ENCODE measurements at regions not wholly inside any gene's neighbourhood (a gene's known extent, or its start where the extent isn't known, plus 50 kb on each side); places are given as distances from the start of the nearest gene placed in this dataset.
"Not testable (repeated sequence)": the region's sequence is repeated elsewhere in the genome, so short reads cannot be mapped to it uniquely, and the experiment has no call there.

DNA sequence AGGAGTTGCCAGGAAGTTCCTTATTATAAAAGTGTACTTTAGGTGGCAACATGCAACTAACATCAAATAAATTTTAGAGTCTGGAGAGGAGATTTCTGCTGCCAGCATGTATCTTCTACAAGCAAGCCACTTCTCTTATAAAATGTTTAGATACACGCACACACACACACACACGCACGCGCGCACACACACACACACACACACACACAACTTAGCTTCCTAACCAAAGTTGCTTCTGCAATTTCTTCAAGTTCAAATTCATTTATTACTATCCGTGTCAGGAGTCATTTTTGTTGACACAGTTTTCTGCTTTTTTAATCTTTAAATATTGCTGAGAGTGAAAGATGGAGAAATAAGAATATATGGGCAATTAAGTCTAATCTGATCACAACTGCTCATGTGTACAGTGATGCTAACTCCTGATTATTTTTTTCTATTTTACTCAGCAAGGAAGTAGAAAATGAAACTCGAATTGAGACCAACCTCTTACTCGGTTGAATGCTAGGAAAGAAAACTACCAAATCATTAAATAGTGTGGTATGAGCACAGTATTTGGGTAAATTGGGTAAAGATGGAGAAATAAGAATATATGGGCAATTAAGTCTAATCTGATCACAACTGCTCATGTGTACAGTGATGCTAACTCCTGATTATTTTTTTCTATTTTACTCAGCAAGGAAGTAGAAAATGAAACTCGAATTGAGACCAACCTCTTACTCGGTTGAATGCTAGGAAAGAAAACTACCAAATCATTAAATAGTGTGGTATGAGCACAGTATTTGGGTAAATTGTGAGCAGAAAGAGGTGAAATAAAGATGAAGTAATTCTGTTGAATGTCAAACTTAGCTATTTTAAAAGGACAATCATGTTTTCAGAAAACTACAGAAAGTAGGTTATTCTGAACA is 554.1 kb upstream of the MBL2 start:
- DNase-seq, result not testable (repeated sequence)

DNA sequence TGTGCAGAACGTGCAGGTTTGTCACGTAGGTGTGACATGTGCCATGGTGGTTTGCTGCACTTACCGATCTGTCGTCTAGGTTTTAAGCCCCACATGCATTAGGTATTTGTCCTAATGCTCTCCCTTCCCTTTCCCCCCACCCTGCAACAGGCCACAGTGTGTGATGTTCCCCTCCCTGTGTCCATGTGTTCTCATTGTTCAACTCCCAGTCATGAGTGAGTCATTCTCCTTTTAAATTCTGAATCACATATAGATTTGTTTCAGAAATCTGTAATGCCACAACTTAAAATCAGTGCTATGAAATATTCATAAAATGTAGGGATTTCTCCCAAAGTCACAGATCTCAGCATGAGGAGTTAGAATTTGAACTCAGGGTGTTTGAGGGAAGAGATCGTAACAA is 552.5 kb upstream of the MBL2 start:
- no peak for DNase-seq

DNA sequence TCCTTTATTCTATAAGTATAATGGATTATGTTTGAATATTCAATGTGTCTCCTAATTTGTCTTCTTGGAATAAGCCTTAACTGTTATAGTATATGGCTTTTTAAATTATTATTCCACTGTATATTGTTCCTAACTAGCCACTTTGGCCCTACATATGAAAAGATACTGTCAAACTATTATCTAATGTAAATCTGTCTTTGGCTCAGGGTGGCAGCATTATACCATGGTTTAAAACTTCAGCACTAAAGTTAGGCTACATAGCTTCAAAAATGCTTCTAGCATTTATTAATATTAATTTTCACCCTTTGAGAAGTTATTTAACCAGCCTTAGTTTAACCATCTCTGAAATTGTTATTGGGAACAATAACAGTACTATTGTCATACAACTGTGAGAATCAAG is 543.1 kb upstream of the MBL2 start:
- DNase-seq, result no peak

DNA sequence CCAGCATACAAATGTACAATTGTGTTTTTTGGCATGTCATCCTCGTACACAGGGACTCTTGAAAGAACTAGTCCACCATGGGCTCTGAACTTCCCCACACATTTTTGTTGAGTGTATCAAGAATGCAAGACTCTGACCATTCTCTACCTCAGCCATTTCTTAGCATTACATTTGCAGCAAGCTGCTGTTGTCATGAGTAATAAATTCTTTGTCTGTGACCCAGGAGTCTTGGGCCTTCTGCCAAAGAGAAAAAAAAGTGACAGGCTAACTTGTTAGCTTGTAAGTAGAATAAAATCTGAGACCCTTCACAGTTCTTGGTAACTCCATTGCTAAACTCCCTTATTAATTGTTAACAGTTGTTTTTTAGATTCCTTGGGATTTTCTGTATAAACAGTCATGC is 542.3 kb upstream of the MBL2 start:
- DNase-seq, result no peak

DNA sequence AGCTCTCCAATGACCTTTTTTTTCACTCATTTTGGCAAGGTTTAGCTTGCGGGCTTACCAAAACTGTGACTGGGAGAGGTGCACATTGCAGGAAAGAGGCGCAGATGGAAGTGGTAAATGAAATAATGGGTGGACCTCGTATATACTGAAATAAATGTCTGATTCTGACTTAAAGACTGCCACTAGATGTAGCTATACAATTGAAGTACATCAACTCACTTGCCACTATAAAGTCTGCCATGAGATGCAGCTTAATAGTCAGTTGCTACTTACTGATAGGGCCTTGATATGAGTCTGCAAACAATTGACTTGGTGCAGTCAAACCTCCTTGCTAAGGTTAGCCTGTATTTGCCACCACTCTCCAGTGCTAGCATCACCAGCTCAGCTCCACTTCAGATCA is 525.9 kb upstream of the MBL2 start:
- no peak for DNase-seq

DNA sequence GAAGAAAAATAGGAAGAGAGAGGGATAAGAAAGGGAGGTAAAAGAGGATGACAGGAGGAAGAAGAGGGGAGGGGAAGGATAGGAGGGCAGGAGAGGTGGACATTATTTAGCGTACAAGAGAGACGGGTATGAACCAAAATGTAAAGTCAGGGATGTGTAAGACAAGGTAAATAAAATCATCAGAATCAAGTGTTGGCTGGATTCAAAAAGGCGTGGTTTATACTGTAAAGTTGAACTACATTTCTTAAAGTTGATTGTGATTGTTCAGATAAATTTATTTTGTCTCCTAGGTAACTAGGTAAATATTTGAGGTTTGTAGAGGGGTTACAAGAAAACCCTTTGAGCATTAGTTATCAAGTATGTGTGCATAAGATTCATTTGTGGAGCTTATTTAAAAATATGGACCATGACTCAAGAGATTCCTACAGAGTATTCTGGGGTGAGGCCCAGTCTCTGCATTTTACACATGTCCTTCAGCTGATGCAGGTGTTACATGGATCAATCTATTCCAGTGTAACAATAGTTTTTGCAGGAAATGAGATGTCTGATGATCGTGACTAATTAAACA is 512.1 kb upstream of the MBL2 start:
- DNase-seq, result no peak

DNA sequence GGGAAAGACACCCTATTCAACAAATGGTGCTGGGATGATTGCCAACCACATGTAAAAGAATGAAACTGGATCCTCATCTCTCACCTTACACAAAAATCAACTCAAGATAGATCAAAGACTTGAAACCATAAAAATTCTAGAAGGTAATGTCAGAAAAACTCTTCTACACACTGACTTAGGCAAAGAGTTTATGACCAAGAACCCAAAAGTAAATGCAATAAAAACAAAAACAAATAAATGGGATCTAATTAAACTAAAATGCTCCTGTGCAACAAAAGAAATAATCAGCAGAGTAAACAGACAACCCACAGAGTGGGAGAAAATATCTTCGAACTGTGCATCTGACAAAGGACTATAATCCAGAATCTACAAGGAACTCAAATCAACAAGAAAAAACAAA is 504.2 kb upstream of the MBL2 start:
- no peak for DNase-seq

DNA sequence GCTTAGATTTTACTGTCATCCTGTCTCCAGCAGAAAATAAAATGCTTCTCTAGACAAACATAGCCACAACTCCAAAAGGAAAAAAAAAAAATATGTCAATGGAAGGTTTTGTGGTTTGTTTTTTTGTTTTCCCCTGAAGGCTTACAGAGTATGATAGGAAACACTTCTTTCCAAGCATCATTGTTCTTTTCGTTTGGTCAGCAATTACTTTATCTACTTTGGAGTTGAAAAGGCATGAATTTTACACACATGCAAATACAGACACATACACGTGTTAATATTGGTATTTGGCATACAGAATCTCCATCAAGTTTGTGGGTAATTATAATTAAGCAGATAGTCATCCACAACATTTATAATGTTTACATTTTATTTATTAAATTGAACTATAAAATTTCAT is 496.9 kb upstream of the MBL2 start:
- DNase-seq, result no peak

DNA sequence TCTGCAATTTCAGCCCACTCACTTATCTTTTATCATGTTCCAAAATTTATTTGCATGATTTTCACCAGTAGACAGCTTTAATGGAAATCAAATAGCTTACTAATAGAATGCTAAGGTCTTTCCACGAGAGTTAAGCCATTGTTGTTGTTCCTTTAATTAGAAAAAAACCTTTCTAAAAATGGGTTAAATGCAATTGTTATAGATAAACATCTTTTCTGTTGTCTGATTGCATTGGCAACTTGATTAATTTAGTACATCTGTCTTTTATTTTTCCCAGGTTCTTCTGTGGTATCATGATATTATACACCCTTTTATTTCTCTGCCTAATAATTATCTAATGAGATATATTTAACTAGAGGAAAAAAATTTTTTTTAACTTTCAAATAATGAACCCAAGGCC is 487.6 kb upstream of the MBL2 start:
- no peak for DNase-seq

DNA sequence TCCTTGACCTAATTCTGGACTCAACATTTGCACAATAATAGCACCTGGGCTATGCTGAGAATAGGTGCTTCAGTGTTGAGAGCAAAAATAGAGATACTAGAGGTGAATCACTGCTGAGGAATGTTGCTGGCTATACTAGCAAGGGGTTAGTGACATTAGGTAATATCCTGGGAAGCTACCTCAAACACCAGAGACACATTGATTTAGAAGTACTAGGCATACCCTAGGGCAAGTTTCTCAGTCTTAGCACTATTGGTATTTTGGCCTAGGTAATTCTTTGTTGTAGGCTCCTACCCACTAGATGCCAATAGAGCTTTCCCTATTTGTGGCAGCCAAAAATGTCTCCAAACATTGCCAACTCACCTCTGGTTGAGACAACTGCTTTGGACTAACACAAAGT is 484.0 kb upstream of the MBL2 start:
- no peak for DNase-seq

DNA sequence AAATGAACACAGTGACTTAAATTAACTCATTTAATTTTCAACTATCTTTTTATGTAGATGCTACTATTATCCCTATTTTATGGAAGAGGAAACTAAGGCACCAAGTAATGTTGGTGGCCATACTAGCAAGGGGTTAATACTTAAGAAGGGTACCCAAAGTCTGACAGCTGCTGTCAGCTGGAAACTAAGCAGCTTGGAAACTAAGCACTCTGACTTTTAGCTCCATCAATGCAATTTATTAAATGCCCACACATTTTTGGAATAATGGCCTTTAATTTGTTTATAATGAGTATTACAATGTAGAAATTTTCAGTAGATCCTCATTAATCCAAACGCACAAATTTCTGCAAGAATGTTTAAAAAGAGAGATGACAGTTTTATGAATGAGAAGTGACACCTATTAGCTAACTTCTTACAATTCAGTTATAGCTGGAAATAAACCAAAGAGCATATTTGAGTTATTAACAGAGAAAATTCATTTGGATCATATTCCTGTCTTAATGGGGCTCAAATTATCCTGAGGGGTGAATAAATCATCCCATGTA is 483.1 kb upstream of the MBL2 start:
- DNase-seq, result no peak

DNA sequence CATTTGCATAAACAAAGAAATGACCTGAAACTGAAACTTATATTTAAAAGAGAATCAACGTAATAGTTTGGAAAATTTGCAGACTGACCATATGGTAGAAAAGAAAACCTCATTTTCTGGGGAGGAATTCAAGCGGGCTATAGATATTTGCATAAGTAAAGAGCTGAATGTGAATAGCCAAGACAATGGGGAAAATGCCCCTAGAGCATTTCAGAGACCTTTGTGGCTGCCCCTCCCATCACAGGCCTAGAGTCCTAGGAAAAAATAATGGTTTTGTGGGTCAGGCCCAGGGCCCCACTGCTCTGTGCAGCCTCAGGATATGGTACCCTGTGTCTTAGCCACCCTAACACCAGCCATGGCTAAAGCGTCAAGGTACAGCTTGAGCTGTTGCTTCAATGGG is 480.6 kb upstream of the MBL2 start:
- DNase-seq, result no peak

DNA sequence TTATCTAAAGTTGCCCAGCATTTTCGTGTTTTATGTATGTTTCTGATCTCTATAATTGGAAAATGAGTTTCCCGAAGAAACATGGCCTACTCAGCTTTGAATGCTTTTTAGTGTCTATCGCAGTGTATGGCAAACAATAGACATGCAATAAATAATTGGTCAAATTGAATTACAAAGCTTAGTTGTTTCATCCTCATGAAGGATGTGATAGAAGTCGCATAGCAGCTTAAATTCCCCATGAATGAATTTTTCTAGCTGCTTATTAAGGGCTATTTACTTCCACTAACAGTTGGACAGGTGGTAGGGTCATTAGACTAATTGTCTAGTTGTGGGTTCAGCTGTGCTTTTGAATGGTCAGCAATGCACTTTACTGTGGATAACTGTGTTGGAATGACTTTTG is 467.3 kb upstream of the MBL2 start:
- DNase-seq, result no peak

DNA sequence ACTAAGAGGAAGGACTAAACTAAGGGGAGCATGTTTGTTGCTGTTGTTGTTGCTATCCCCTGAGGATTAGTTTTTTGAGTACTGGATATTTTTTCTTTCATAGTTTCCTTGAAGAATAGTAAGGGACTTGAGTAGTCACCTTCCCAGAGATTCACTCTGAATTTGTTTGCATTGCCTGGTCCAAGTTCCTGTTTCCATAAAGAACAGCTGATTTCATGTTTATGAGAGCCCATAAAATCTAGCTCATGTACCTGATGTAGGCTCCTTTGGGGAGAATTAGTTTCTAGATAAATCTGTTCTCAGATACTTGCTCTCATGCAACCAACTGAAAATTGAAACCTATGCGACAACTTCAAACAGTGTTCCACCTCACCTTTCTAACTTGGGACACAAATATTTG is 464.4 kb upstream of the MBL2 start:
- DNase-seq, result no peak

DNA sequence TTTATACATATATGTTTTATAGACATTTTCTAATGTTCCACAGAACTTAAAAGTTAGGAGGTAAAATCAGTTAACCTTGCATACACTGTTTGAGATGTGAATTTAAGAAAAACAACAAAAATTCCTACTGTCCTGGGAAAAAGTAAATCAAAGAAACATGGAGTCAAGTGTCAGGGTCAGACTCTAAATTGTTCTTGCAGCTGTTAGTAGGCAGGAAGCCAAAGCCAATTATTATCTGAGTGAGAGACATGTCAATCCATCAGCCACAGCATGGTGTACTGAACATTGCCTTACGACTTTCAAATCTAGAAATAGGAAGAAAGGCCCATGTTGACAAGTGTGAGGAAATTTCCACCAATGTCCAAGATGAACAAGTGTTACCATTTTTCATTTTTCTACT is 461.2 kb upstream of the MBL2 start:
- no peak for DNase-seq

DNA sequence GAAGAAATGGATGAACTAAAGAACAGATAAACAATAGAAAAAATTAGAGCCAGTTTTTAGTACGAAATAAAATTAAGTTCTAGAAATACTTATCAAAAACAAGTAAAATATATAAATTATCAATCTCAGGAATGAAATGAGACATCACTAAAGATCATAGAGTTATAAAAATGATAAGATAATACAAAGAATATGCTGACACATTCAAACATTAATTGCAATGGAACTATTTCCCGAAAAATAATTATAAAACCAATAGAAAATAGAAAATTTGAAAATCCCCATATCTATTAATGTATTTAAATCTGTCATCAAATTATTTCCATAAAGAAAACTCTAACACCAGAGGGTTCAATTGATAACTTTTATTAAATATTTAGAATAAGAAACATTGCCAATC is 458.1 kb upstream of the MBL2 start:
- no peak for DNase-seq

DNA sequence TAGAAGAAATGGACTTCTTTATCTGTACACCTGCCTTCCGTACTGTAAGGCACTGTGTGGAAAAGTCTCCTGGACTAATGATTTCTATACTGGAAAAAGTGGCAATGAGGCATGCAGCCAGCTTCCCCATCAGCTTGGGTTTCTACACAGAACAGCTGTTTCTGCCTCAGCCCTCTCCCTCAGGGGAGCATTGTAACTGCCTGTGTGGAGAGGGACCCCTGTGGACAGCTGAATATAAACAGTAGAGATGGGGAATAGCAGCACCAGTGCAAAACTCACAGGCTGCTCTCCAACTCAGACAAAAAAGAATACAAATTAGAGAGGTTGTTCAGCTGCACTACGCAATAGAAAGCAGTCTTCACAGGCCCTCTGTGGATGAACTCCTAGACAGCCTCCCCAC is 451.3 kb upstream of the MBL2 start:
- no peak for DNase-seq

DNA sequence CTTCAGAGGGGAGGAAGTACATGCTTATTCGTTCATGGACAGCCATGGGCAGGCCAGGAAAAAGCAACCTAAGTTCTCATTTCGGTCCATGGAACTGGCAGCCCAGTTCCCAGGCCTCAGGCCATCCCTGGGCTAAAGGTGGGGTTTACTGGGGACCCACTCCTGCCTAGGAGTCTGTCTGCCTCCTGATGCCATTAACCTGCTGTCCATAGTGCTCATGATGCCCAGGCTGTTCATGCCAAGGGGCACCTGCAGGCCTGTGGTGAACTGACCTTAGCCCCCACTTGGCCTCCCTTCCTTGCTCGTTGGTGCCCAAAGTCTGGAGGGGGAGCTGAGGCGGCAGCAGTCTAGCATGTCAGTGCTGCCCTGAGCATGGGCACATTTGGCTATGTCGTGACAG is 450.2 kb upstream of the MBL2 start:
- no peak for DNase-seq

DNA sequence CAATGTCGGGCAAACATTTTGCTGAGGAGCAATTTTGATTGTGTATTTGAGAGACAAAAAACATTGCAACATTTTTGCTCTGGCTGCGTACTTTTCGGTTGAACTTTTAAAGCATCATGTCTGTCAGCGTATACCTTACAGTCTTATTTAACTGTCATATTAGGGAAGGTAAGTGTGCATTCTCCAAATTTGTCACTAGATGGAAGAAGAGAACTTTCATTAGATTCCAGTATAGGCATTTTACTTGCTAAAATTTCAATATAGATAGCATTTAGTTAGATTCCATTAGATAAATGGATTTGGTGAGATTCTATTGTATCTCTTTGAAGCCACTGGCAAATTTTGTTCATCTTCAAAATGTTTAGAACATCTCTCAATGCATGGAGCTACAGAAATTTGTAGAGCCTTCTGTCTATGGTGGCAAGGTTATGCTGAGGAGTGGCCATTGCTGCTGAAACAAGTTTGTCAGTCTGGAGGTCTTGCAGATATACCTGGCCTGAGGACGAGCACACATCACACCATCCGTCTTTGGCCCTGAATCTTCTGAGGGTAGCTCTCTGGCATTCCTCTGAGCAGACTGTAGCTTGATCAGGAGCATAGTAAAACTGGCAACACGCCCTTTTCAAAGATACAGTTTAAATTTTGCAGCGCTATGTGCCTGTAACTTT is 437.5 kb upstream of the MBL2 start:
- peak; percentile 1 for DNase-seq

DNA sequence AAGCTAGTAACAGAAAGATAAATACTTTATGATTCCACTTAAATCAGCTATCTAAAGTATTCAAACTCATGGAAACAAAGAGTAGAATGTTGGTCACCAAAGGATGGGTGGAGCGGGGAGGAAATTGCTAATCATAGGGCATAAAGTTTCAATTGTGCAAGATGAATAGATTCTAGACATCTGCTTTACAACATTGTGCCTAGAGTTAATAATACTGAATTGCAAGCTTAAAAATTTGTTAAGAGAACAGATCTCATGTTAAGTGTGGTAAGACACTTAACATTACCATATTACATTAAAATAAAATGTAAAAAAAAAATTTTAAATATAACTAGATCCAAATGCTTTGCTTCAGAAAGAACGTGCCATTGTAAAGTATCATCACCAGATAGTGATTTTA is 411.1 kb upstream of the MBL2 start:
- no peak for DNase-seq

DNA sequence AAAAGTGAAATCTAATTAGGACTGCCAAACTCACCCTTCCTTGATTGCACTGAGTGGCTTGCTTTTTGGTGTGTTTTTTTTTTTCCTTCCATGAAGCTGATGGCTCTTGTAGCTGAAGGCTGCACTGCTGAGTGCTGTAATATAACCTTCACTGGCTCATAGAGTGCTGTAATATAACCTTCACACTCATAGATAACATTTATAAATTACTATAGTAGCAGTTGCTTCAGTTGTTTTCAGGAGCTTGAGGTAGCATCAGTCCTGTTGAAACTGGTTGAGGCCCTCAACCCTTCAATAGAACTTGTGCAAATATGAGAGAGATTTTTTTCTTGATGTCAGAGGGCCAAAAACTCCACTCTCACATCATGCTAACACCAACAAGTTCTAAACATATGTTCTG is 404.9 kb upstream of the MBL2 start:
- DNase-seq, result no peak

DNA sequence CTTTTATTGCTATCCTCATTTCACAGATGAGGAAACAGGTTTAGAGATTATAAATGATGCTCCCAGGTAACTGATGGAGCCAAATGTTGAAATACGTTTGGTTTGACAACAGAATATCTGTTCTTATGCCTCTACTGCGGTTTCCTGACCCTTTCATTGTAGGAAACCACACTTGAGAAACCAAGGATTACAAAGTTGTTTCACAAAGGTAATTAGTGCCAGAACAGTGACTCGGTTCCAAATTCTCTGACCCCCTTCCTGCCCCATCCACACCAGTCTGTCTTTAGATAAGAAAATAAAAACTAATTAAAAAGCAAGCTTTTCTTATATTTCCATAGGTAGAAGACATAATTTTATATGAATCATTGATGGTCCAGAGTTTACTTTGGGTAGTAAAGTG is 393.7 kb upstream of the MBL2 start:
- no peak for DNase-seq

DNA sequence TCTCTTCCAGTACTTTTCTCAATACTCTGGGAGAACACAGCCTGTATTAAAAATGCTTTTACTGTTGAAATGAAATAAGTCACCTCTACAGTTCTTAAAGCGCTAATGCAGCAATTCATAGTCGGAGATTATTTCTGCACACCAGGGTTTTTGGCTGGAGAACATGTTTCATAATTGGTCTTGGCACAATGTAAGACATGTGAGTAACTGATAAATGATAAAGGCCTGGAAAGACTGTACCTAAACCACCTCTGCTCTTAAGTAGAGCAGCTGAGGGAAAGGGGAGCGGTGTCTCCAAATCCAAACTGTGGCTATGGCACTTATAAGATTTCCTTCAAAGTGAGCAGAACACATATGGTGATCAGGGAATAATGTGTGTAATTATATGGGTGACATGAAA is 390.3 kb upstream of the MBL2 start:
- no peak for DNase-seq

DNA sequence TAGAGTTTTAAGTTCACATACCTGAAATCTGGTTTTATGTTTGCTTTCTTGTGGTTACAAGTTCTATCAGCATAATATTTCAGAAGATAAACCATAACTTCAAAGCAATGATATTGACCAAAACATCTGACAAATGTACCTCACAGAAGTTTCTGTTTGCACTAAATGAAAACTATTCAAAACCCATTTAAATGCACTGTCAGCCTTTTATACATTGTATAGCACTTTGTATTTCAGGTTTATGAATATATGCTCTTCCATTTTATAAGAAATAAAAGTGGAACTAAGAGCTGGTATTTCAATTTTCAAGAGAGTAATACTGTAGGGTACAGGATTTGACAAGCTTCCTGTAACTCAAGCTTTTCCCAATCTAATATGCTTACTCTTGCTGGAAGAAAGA is 388.6 kb upstream of the MBL2 start:
- no peak for DNase-seq
